A549 (cell line): ENCODE measurements at regions not wholly inside any gene's neighbourhood (a gene's known extent, or its start where the extent isn't known, plus 50 kb on each side); places are given as distances from the start of the nearest gene placed in this dataset.

Experiments used
- CBX2 ChIP-seq: fragments of 200-600 bp; sonication (generic); IDR thresholded peaks from 2 replicates; pipeline ENCODE4 v1.6.1; 2016; ENCODE audit warnings: low read depth, mild to moderate bottlenecking, borderline replicate concordance
- FOXS1 ChIP-seq: fragments of 250-450 bp; sonication (Bioruptor Pico); IDR thresholded peaks from 2 replicates; pipeline ENCODE4 v1.5.0; 2020; ENCODE audit warnings: mild to moderate bottlenecking, moderate library complexity
- HDAC2 ChIP-seq: fragments of 200-600 bp; sonication (generic); IDR thresholded peaks from 2 replicates; pipeline ENCODE4 v1.6.1; 2016
- TF ChIP-seq, protein P1 (sequence below): fragments of >200 bp; sonication (Bioruptor Twin); formaldehyde crosslinking; IDR thresholded peaks from 3 replicates; pipeline ENCODE4 v1.5.1; 2016

DNA sequence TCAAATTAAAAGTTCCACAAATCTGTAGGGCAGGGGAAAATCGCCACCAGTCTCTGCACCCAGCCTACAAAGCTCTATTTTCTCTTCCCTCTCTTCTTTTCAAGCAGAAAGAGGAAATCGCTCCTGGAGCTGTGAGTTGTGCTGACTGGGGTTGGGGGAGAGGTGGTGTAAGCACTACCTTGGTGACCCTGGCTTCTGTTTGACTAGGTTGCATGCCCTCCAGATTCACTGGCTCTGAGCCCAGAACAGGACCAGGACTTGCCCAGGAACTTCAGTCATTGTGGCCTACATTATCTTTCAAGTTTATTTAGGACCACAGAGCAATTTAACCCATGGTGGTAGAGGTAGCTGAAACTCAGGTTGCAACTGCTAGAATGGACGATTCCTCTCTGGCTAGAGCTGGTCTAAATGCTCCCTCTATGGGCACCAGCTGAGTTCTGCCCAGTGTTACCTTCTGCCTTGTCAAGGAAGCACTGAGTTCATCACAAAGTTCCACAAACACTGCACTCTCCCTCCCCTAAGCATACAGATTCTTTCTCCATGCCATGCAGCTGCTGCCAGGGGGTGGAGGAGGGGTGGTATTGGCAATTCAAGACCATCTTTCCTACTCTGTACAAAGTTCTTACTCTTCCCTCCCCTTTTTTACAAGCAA, 122.0 kb upstream of the BMP5 start:
- TF ChIP-seq HDAC2 (no peak), FOXS1 (no peak), CBX2 (no peak)
- TF ChIP-seq, protein P1, sequence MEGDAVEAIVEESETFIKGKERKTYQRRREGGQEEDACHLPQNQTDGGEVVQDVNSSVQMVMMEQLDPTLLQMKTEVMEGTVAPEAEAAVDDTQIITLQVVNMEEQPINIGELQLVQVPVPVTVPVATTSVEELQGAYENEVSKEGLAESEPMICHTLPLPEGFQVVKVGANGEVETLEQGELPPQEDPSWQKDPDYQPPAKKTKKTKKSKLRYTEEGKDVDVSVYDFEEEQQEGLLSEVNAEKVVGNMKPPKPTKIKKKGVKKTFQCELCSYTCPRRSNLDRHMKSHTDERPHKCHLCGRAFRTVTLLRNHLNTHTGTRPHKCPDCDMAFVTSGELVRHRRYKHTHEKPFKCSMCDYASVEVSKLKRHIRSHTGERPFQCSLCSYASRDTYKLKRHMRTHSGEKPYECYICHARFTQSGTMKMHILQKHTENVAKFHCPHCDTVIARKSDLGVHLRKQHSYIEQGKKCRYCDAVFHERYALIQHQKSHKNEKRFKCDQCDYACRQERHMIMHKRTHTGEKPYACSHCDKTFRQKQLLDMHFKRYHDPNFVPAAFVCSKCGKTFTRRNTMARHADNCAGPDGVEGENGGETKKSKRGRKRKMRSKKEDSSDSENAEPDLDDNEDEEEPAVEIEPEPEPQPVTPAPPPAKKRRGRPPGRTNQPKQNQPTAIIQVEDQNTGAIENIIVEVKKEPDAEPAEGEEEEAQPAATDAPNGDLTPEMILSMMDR = no peak
